ENCODE measurements at regions not wholly inside any gene's neighbourhood (a gene's known extent, or its start where the extent isn't known, plus 50 kb on each side); places are given as distances from the start of the nearest gene placed in this dataset.

DNA sequence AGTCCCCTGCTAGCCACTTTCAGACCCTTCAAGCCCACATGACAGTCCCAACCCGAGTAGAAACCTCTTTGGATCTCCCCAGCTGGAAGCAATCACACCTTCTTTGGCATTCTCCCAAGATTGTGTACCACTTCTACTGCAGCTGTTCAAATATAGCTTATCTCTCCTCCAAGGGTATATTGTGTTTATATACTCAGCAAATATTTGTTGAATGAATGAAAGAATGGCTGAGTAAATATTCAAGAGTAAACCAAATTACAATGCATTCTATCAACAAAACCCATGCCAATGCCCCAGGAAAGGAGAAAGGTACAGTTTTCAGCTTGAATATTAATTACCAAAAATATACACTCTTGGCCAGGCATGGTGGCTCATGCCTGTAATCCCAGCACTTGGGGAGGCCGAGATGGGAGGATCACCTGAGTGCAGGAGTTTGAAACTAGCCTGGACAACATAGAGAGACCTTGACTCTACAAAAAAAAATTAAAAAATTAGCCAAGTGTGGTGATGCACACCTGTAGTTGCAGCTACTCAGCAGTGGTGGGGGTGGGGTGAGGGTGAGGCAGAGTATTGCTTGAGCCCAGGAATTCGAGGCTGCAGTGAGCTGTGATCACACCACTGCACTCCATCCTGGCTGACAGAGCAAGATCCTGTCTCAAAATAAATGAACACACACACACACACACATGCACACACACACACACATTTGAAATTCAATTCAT, 68.5 kb downstream of the NIBAN1 start:
- TF ChIP-seq, protein P1, sequence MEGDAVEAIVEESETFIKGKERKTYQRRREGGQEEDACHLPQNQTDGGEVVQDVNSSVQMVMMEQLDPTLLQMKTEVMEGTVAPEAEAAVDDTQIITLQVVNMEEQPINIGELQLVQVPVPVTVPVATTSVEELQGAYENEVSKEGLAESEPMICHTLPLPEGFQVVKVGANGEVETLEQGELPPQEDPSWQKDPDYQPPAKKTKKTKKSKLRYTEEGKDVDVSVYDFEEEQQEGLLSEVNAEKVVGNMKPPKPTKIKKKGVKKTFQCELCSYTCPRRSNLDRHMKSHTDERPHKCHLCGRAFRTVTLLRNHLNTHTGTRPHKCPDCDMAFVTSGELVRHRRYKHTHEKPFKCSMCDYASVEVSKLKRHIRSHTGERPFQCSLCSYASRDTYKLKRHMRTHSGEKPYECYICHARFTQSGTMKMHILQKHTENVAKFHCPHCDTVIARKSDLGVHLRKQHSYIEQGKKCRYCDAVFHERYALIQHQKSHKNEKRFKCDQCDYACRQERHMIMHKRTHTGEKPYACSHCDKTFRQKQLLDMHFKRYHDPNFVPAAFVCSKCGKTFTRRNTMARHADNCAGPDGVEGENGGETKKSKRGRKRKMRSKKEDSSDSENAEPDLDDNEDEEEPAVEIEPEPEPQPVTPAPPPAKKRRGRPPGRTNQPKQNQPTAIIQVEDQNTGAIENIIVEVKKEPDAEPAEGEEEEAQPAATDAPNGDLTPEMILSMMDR (IDR thresholded peaks at IDR 0.05; ENCODE audit: low read length), result no peak
- TF ChIP-seq EZH2phosphoT487 (IDR thresholded peaks at IDR 0.05; ENCODE audit: low read length) (no peak), EZH2 (optimal IDR thresholded peaks at IDR 0.05; ENCODE audit: low read depth, low read length) (no peak)
